NCI-H146 treated with DMSO at 0.1 percent for 48 hours (cell line): ENCODE measurements at regions not wholly inside any gene's neighbourhood (a gene's known extent, or its start where the extent isn't known, plus 50 kb on each side); places are given as distances from the start of the nearest gene placed in this dataset.

Source experiments
- DNase-seq: peaks from one replicate; lab custom pipeline; 2025; ENCODE audit not compliant: unreplicated experiment; lab: John Stamatoyannopoulos, UW

GRCh38 chr5:40390281-40391149 is 289.2 kb upstream of the PTGER4 start:
- no peak for DNase-seq

GRCh38 chr5:40389591-40389990 is 290.1 kb upstream of the PTGER4 start:
- DNase-seq: no peak

GRCh38 chr5:40386289-40386688 is 293.4 kb upstream of the PTGER4 start:
- no peak for DNase-seq

DNA sequence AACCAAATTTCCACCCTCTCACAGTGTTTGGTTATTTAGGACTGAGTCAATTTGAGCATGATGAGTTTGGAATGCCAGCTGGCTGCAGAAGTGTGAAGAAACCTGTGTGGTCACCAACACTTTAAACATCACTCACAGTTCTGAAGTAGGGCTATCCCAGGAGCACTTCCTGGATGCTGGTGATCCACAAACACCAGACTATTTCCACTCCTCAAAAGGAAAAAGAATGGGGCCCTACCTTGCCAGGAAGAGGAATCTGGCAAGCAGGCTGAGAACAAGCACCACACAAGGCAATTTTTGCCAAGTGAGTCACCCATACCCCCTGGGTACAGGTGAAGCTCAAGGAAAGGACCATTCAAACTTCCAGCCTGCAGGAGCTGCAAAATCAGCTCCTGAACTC is 294.2 kb upstream of the PTGER4 start:
- DNase-seq: no peak

DNA sequence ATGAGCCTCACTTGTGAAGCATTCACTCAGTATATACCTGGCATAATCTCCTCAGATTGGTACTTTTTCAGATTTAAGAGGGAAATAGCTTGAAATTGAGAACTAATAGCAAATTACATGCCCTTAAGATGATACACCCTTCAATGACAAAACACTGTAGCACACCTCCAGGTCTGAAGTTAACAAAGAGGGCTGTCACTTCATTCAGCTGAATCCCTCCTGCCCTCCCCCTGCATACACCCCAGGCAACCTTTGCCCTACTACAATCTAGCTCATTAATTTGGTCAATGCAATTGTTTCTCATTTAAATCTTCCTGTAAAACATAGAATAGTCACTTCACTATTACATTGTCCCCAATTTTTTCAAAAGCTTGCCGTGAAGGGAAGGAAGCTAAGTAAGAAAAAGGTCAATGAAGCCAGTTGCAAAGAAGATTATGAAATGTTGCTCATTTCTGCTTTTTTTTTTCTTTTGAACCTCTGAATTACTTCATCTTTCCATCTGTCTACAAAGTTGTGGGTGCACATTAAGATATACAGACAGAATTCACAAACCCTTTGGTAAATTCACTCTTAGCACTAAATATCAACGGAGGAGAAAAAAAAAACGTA is 294.8 kb upstream of the PTGER4 start:
- no peak for DNase-seq

- no peak for DNase-seq
Measured at GRCh38 chr5:40383749-40384651, 295.7 kb upstream of the PTGER4 start.

DNA sequence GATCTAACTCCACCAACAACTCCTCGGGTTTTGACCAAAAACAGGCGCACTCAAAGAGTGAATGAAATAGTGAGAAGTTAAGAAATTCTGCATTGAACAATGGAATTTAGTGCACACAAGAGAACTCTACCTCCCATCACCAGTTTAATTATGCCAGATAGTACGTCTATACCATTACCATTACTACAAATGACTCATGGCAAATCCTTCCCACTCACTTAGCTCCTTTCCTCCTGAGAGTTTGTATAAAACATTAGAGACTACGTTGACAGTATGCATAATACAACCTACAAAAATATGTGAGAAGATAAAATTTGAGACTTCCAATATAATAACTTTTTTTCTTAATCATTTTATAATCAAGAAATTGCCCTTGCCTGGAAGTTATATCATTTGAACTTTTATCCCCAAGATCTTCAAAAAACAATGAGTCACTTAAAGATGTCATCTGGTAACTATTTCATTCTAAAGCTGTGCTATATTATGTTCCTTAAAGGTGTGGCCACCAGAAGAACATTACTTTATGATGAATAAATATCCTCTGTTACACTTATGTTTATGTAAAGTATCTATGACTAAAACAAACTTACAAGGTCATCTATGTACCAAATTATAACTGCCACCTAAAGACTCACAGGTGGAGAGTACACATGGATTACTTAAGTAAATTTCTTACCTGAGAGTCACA is 297.9 kb upstream of the PTGER4 start:
- DNase-seq: no peak

GRCh38 chr5:40381016-40381415 is 298.7 kb upstream of the PTGER4 start:
- no peak for DNase-seq

DNA sequence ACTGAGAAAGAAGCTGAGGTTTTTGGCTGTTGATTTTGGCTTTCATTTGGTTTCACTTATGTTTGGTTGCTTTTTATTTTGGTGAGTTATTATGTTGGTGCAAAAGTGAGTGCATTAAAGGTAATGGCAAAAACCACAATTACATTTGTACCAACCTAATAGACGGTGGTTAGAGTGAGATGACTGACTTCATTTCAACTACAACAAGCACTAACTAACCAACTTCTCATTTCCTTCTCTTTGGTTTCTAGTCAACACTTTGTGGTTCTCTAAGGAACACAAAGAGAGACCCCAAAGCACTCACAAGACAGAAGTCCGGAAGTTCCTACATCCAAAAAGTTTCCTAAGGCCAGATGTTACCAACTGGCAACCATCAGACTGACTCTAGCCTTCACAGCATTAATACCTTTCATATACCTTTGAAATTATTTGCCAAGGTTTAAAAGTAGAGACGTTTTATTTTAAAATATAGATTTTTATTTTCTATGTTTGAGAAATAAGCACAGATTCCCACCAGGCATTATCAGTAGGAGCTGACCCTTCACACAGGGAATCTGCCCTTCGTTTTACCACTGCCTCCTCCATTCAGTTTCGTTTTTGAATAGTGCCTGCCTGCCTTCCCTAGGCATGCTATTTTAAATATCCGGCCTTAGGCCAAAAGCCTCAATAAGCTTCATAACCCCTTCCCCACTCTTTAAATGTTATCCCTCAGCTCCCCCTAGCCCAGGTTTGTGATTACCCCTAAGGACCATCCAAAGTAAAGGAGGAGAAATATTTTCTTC is 301.1 kb upstream of the PTGER4 start:
- no peak for DNase-seq

GRCh38 chr5:40376566-40376965 is 303.1 kb upstream of the PTGER4 start:
- DNase-seq: no peak

GRCh38 chr5:40374853-40375252 is 304.9 kb upstream of the PTGER4 start:
- DNase-seq: no peak

GRCh38 chr5:40368200-40368599 is 311.5 kb upstream of the PTGER4 start:
- no peak for DNase-seq

GRCh38 chr5:40367255-40367654 is 312.5 kb upstream of the PTGER4 start:
- no peak for DNase-seq

- no peak for DNase-seq
Measured at GRCh38 chr5:40365342-40366330, 314.1 kb upstream of the PTGER4 start.

GRCh38 chr5:40364441-40364840 is 315.3 kb upstream of the PTGER4 start:
- DNase-seq: no peak

- DNase-seq: no peak
Measured at GRCh38 chr5:40361378-40361777, 318.3 kb upstream of the PTGER4 start.

DNA sequence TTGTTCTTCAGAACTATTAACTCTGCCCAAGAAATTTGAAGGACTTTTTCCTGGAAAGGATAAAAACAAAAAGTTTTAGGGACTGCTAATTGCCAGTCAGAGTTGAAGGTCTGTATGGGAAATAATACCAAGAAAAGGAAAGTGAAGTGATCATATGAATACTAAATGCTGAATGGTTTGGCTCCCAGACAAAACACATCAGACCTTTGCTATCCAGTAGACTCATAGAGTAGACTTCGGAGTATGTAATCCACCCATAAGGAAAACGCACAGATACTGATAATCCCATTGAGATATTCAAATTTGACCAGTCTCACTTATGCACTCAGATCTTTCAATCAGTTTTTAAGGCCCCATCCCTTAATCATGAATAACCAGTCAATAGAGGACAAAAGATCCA is 319.0 kb upstream of the PTGER4 start:
- no peak for DNase-seq

GRCh38 chr5:40359832-40360231 is 319.9 kb upstream of the PTGER4 start:
- DNase-seq: no peak

- no peak for DNase-seq
Measured at GRCh38 chr5:40359093-40359492, 320.6 kb upstream of the PTGER4 start.
